ENCODE measurements at regions not wholly inside any gene's neighbourhood (a gene's known extent, or its start where the extent isn't known, plus 50 kb on each side); places are given as distances from the start of the nearest gene placed in this dataset.

GRCh38 chr14:26017270-26017669 is 580.6 kb downstream of the NOVA1 start:
- H3K27ac ChIP-seq (ENCODE audit: insufficient read depth, low read length), result no peak overlapping the region
- DNase-seq (no peak), ATAC-seq (ENCODE audit: low read depth) (no peak)
- no peak overlapping the region for H2BK120ac ChIP-seq (ENCODE audit: low read depth, low read length)
- no peak overlapping the region for H3K14ac ChIP-seq (replicated peaks; ENCODE audit: low read depth, low read length)
- no peak for TF ChIP-seq CTCF (conservative IDR thresholded peaks at IDR 0.05; ENCODE audit: low read depth, low read length)
- no peak overlapping the region for H3K9ac ChIP-seq (ENCODE audit: low read depth, low read length)
- no peak overlapping the region for H4K8ac ChIP-seq (ENCODE audit: low read depth in 2 of 2, low read length in 2 of 2)
- H3K27me3 ChIP-seq (ENCODE audit: control insufficient read depth, insufficient read depth, low read length), result no peaks in the 10 kb centered on the region
- H3K79me1 ChIP-seq (ENCODE audit: low read depth in 1 of 2, low read length in 2 of 2), result no peaks in the 10 kb centered on the region
- WGBS, 2 experiments (ENCODE audit: extremely low coverage in 2 of 2, insufficient read length in 1 of 2), result 50% methylated on average over 1 of the region's 4 CpGs; no CpG with 5 or more reads in 1 of the 2 experiments
- no peaks in the 10 kb centered on the region for H4K20me1 ChIP-seq (ENCODE audit: insufficient read depth, low read length)
- intact Hi-C loops (cut with micrococcal nuclease) (no loop called here), dilution Hi-C loops (cut with HindIII; ENCODE audit: low sequenced_read_pairs, unreplicated experiment) (no loop called here), in situ Hi-C loops (cut with MboI; ENCODE audit: low sequenced_read_pairs) (no loop called here)
- H2AK5ac ChIP-seq (ENCODE audit: low read depth, low read length), result no peak overlapping the region
- H3K4me1 ChIP-seq (ENCODE audit: control insufficient read depth, insufficient read depth, low read length), result no peaks in the 10 kb centered on the region
- BruUV-seq (replicated peaks), result no TSS peak
- H3K23ac ChIP-seq (ENCODE audit: low read depth, low read length), result no peak overlapping the region
- no peak overlapping the region for H2BK15ac ChIP-seq (ENCODE audit: low read depth, low read length)
- no peak overlapping the region for H2AK9ac ChIP-seq (replicated peaks; ENCODE audit: low read depth, low read length, poor library complexity)
- H3K9me3 ChIP-seq (ENCODE audit: control insufficient read depth, insufficient read depth, low read length), result peaks cover 4% of the 10 kb centered on the region; the same call in 1 of the 2 replicates
- no peak overlapping the region for H4K91ac ChIP-seq (ENCODE audit: insufficient read depth, low read depth, low read length)
- ChIA-PET POLR2A (ENCODE audit: unreplicated experiment) (no interaction called here), CTCF (no interaction called here)
- H3K18ac ChIP-seq (ENCODE audit: low read depth, low read length), result no peak overlapping the region
- no peak overlapping the region for H3K4me3 ChIP-seq (ENCODE audit: insufficient read depth, low read depth, low read length)
- H3K4me2 ChIP-seq (ENCODE audit: low read depth, low read length), result no peak overlapping the region
- H4K5ac ChIP-seq (ENCODE audit: low read depth, low read length), result no peak overlapping the region
- H2BK20ac ChIP-seq (ENCODE audit: low read depth, low read length), result no peak overlapping the region
- no peaks in the 10 kb centered on the region for H3K36me3 ChIP-seq (ENCODE audit: control insufficient read depth, insufficient read depth, low read length)
- H2AFZ ChIP-seq (replicated peaks; ENCODE audit: low read length, poor library complexity), result no peak overlapping the region
- no peak overlapping the region for H3K56ac ChIP-seq (ENCODE audit: extremely low read depth, insufficient read depth, low read length)
- no peaks in the 10 kb centered on the region for H3K9me1 ChIP-seq (ENCODE audit: insufficient read depth, low read length)
- no peak overlapping the region for H2BK5ac ChIP-seq (ENCODE audit: low read depth, low read length, poor library complexity, severe bottlenecking)
- H3K4ac ChIP-seq (ENCODE audit: low read depth, low read length), result no peak overlapping the region
